Ishikawa (cell line): ENCODE measurements at regions not wholly inside any gene's neighbourhood (a gene's known extent, or its start where the extent isn't known, plus 50 kb on each side); places are given as distances from the start of the nearest gene placed in this dataset.

Experiments used
- CEBPB ChIP-seq: IDR thresholded peaks from 2 replicates; pipeline ENCODE4 v1.6.1; 2012
- CREB1 ChIP-seq: IDR thresholded peaks from 2 replicates; pipeline ENCODE4 v1.6.1; 2012; ENCODE audit warnings: low read depth
- EGR1 ChIP-seq: IDR thresholded peaks from 2 replicates; pipeline ENCODE4 v1.6.1; 2012
- EP300 ChIP-seq: IDR thresholded peaks from 2 replicates; pipeline ENCODE4 v1.6.1; 2012; ENCODE audit warnings: borderline replicate concordance
- MAX ChIP-seq: IDR thresholded peaks from 2 replicates; pipeline ENCODE4 v1.6.1; 2012
- NFIC ChIP-seq: IDR thresholded peaks from 2 replicates; pipeline ENCODE4 v1.6.1; 2012
- RAD21 ChIP-seq: IDR thresholded peaks from 2 replicates; pipeline ENCODE4 v1.6.1; 2012; ENCODE audit warnings: low read depth
- REST ChIP-seq: IDR thresholded peaks from 2 replicates; pipeline ENCODE4 v1.6.1; 2012; ENCODE audit warnings: low read depth, mild to moderate bottlenecking
- TAF1 ChIP-seq: IDR thresholded peaks from 2 replicates; pipeline ENCODE4 v1.6.1; 2012; ENCODE audit warnings: low read depth, mild to moderate bottlenecking
- TEAD4 ChIP-seq: IDR thresholded peaks from 2 replicates; pipeline ENCODE4 v1.6.1; 2012
- YY1 ChIP-seq: IDR thresholded peaks from 2 replicates; pipeline ENCODE4 v1.6.1; 2012; ENCODE audit warnings: low read depth
- ZBTB7A ChIP-seq: IDR thresholded peaks from 2 replicates; pipeline ENCODE4 v1.6.1; 2012; ENCODE audit warnings: low read depth
- TF ChIP-seq, protein P1 (sequence below): IDR thresholded peaks from 2 replicates; pipeline ENCODE4 v1.6.1; 2012

DNA sequence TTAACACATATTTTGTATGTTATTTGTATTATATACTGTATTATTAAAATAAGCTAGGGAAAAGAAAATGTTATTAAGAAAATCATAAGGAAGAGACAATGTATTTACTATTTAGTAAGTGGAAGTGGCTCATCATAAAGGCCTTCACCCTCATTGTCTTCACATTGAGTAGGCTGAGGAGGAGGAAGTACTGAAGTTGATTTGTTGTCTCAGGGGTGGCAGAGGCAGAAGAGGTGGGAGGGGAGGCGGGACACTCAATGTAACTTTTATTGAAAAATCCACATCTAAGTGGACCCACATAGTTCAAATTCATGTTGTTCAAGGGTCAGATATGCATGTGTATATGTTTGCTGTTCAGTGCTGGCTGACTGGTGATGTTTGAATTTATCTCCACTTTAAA lies 210.2 kb upstream of the CITED2 start:
- TF ChIP-seq YY1 (no peak), MAX (no peak), REST (no peak), ZBTB7A (no peak), TEAD4 (no peak), RAD21 (no peak), TAF1 (no peak), CEBPB (no peak), EGR1 (no peak), EP300 (no peak), CREB1 (no peak), NFIC (no peak)
- TF ChIP-seq, protein P1, sequence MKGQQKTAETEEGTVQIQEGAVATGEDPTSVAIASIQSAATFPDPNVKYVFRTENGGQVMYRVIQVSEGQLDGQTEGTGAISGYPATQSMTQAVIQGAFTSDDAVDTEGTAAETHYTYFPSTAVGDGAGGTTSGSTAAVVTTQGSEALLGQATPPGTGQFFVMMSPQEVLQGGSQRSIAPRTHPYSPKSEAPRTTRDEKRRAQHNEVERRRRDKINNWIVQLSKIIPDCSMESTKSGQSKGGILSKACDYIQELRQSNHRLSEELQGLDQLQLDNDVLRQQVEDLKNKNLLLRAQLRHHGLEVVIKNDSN, result no peak
